Activated naive CD8-positive, alpha-beta T cell treated with anti-CD3 and anti-CD28 coated beads, Interleukin-2, amount 50 U/mL, for 24 hours (primary cell): ENCODE measurements at regions not wholly inside any gene's neighbourhood (a gene's known extent, or its start where the extent isn't known, plus 50 kb on each side); places are given as distances from the start of the nearest gene placed in this dataset.
A peak's percentile ranks its signal among the peaks of the same experiment; 100 is the strongest.

ENCODE experiments used
- ATAC-seq: fragments of 150-1000 bp; cut with Tn5 transposase; one replicate; pipeline ENCODE4 v1.10.0; 2021
- DNase-seq: peaks from one replicate; pipeline ENCODE4 v3.0.0; 2021
- H3K27ac Mint-ChIP-seq: one replicate; pipeline ENCODE4 v1.8.0; 2021; ENCODE audit warnings: mild to moderate bottlenecking, mixed read lengths
- H3K27me3 Mint-ChIP-seq: one replicate; pipeline ENCODE4 v1.8.0; 2021; ENCODE audit warnings: mixed read lengths
- H3K36me3 Mint-ChIP-seq: one replicate; pipeline ENCODE4 v1.8.0; 2021; ENCODE audit warnings: low read depth, mixed read lengths
- H3K4me1 Mint-ChIP-seq: one replicate; pipeline ENCODE4 v1.8.0; 2021; ENCODE audit warnings: mixed read lengths
- H3K4me3 Mint-ChIP-seq: one replicate; pipeline ENCODE4 v1.8.0; 2021; ENCODE audit warnings: mild to moderate bottlenecking, moderate library complexity, mixed read lengths
- H3K9me3 Mint-ChIP-seq: one replicate; pipeline ENCODE4 v1.8.0; 2021; ENCODE audit warnings: mixed read lengths

GRCh38 chr16:52976539-52977167 lies 76.0 kb downstream of the CHD9NB start:
- H3K36me3 Mint-ChIP-seq, result no peaks in the 10 kb centered on the region
- no peak for ATAC-seq
- no peak overlapping the region for H3K27ac Mint-ChIP-seq
- H3K4me3 Mint-ChIP-seq, result no peak overlapping the region
- no peaks in the 10 kb centered on the region for H3K9me3 Mint-ChIP-seq
- H3K4me1 Mint-ChIP-seq, result no peaks in the 10 kb centered on the region
- DNase-seq, result no peak
- peaks cover 13% of the 10 kb centered on the region for H3K27me3 Mint-ChIP-seq

- Mint-ChIP-seq H3K4me1 (no peaks in the 10 kb centered on the region), H3K4me3 (no peak overlapping the region), H3K9me3 (no peaks in the 10 kb centered on the region), H3K27me3 (peaks cover 1% of the 10 kb centered on the region), H3K36me3 (no peaks in the 10 kb centered on the region), H3K27ac (no peak overlapping the region)
- ATAC-seq, result no peak
- no peak for DNase-seq
Measured at GRCh38 chr16:52967744-52968143, 85.0 kb downstream of the CHD9NB start.

DNA sequence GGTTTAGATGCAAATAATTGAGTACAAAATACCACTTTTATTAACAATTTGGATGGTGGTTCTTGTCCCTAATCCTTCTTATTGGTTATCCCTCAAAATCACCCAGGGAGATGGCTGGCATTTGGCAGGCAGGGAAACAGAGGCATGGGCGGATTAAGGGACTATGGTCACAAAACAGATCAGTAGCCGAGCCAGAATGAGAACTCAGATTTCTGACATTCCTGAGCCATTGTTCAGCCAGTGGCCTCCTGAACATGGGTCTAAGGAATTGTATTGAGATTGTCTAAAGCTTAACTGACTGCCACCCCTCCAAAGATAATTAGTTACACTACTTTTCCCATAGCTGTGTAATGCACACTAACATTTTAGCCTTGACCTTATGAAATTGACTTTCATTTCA lies 88.4 kb downstream of the CHD9NB start:
- no peak overlapping the region for H3K4me3 Mint-ChIP-seq
- no peaks in the 10 kb centered on the region for H3K36me3 Mint-ChIP-seq
- H3K9me3 Mint-ChIP-seq, result no peaks in the 10 kb centered on the region
- DNase-seq (no peak), ATAC-seq (no peak)
- peaks cover 3% of the 10 kb centered on the region for H3K27me3 Mint-ChIP-seq
- no peaks in the 10 kb centered on the region for H3K4me1 Mint-ChIP-seq
- no peak overlapping the region for H3K27ac Mint-ChIP-seq

DNA sequence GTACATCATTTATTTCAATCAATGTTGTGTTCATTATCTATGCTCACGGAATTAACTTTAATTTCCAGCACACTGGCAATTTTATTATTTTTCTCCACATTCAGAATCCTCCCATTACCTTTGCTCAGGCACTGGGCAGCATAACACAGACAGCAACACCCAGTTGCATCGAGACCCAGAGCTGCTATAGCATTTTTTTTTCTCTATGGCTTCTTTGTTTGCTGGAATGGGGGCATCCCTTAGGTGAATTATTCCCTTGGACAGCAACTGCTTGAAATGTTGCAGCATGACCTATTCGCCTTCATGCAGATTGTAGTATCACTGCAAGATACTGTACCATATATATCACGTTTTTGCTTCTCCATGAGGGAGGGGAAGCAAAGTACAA lies 88.8 kb downstream of the CHD9NB start:
- H3K36me3 Mint-ChIP-seq, result no peaks in the 10 kb centered on the region
- H3K27ac Mint-ChIP-seq, result no peak overlapping the region
- H3K9me3 Mint-ChIP-seq, result no peaks in the 10 kb centered on the region
- no peak for ATAC-seq
- H3K4me3 Mint-ChIP-seq, result no peak overlapping the region
- DNase-seq, result no peak
- no peaks in the 10 kb centered on the region for H3K4me1 Mint-ChIP-seq
- peaks cover 3% of the 10 kb centered on the region for H3K27me3 Mint-ChIP-seq

- H3K4me3 Mint-ChIP-seq, result no peak overlapping the region
- peaks cover 3% of the 10 kb centered on the region for H3K27me3 Mint-ChIP-seq
- H3K9me3 Mint-ChIP-seq, result no peaks in the 10 kb centered on the region
- no peaks in the 10 kb centered on the region for H3K36me3 Mint-ChIP-seq
- H3K27ac Mint-ChIP-seq, result no peak overlapping the region
- no peaks in the 10 kb centered on the region for H3K4me1 Mint-ChIP-seq
- ATAC-seq (no peak), DNase-seq (no peak)
Measured at GRCh38 chr16:52963212-52963854, 89.4 kb downstream of the CHD9NB start.

- no peaks in the 10 kb centered on the region for H3K36me3 Mint-ChIP-seq
- H3K4me3 Mint-ChIP-seq, result no peak overlapping the region
- no peaks in the 10 kb centered on the region for H3K4me1 Mint-ChIP-seq
- DNase-seq (no peak), ATAC-seq (no peak)
- no peaks in the 10 kb centered on the region for H3K9me3 Mint-ChIP-seq
- no peak overlapping the region for H3K27ac Mint-ChIP-seq
- peaks cover 4% of the 10 kb centered on the region for H3K27me3 Mint-ChIP-seq
Measured at GRCh38 chr16:52958951-52959350, 93.7 kb downstream of the CHD9NB start.

- no peak for ATAC-seq
- peaks cover 5% of the 10 kb centered on the region for H3K27me3 Mint-ChIP-seq
- no peak for DNase-seq
Measured at GRCh38 chr16:52957199-52957598, 95.5 kb downstream of the CHD9NB start.

DNA sequence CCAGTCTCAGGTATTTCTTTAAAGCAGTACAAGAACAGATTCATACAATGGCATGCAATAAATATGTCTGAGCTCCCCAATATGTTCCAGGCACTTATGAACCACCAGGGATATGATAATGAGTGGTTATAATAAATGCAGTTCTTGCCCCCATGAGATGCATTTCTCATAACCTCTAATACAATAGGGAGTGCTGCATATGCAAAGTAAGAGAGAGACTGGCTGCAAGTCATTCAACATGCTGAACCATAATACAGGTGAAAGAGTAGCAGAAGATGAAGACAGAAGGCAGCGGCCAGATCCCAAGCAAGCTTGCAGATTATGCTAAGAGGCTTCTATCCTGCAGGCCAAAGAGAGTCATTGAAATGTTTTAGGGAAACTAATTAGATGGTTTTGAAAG lies 96.7 kb downstream of the CHD9NB start:
- Mint-ChIP-seq H3K27me3 (peaks cover 6% of the 10 kb centered on the region), H3K4me3 (no peak overlapping the region), H3K27ac (no peak overlapping the region), H3K4me1 (no peaks in the 10 kb centered on the region), H3K9me3 (no peaks in the 10 kb centered on the region), H3K36me3 (no peaks in the 10 kb centered on the region)
- DNase-seq, result no peak
- no peak for ATAC-seq

More at GRCh38 chr16:52957199-52957598, 95.5 kb downstream of the CHD9NB start:
- no peak overlapping the region for H3K4me3 Mint-ChIP-seq
- H3K4me1 Mint-ChIP-seq, result no peaks in the 10 kb centered on the region
- no peak overlapping the region for H3K27ac Mint-ChIP-seq
- no peaks in the 10 kb centered on the region for H3K9me3 Mint-ChIP-seq
- no peaks in the 10 kb centered on the region for H3K36me3 Mint-ChIP-seq

GRCh38 chr16:52953215-52953614 lies 99.5 kb downstream of the CHD9NB start:
- H3K36me3 Mint-ChIP-seq, result no peaks in the 10 kb centered on the region
- no peaks in the 10 kb centered on the region for H3K4me1 Mint-ChIP-seq
- peaks cover 17% of the 10 kb centered on the region for H3K27me3 Mint-ChIP-seq
- H3K9me3 Mint-ChIP-seq, result peaks cover 7% of the 10 kb centered on the region
- no peak overlapping the region for H3K4me3 Mint-ChIP-seq
- no peak for DNase-seq
- ATAC-seq, result no peak
- no peak overlapping the region for H3K27ac Mint-ChIP-seq

DNA sequence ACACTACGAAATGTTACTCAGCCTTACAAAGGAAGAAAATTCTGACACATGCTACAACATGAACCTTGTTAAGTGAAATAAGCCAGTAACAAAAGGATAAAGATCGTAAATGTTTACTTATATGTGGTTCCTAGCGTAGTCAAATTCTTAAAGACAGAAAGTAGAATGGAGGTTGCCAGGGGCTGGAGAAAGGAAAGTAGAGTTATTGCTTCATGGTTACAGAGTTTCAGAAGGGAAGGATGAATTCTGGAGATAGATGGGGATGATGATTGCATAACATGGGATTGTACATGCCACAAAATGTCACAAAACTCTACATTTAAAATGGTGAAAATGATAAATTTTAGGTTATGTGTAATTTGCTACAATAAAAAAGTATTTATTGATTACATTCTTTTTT lies 103.8 kb downstream of the CHD9NB start:
- peaks cover 8% of the 10 kb centered on the region for H3K9me3 Mint-ChIP-seq
- H3K27ac Mint-ChIP-seq, result no peak overlapping the region
- ATAC-seq (no peak), DNase-seq (no peak)
- H3K36me3 Mint-ChIP-seq, result no peaks in the 10 kb centered on the region
- H3K27me3 Mint-ChIP-seq, result peaks cover 15% of the 10 kb centered on the region
- H3K4me1 Mint-ChIP-seq, result no peaks in the 10 kb centered on the region
- H3K4me3 Mint-ChIP-seq, result no peak overlapping the region

DNA sequence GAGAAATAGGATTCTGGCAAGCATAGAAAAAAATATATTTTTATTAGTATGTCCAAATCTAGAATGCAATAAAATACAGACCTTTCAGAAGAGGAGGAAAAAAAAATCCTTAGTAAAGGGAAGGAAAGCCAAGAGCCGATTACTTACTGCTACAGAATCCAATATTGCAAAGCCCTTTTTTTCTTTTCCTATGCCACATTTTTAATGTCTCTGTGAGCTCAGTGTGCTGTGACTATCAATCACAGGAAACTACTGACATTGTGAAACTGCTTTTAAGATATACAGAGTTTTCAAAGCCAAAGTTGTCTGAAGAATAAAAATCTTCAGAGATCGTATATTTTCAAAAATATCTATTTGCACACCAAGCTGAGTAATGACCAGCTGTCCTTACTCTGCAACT lies 120.4 kb downstream of the CHD9NB start:
- DNase-seq, result no peak
- Mint-ChIP-seq H3K4me3 (no peak overlapping the region), H3K4me1 (no peaks in the 10 kb centered on the region), H3K36me3 (no peaks in the 10 kb centered on the region), H3K9me3 (peaks cover 8% of the 10 kb centered on the region), H3K27ac (no peak overlapping the region), H3K27me3 (peaks cover 7% of the 10 kb centered on the region)
- ATAC-seq, result no peak

- Mint-ChIP-seq H3K36me3 (no peaks in the 10 kb centered on the region), H3K27ac (no peak overlapping the region), H3K9me3 (peaks cover 8% of the 10 kb centered on the region), H3K27me3 (no peaks in the 10 kb centered on the region), H3K4me1 (peaks cover 2% of the 10 kb centered on the region), H3K4me3 (no peak overlapping the region)
- DNase-seq, result no peak
- no peak for ATAC-seq
Measured at GRCh38 chr16:52929478-52930400, 123.0 kb downstream of the CHD9NB start.

DNA sequence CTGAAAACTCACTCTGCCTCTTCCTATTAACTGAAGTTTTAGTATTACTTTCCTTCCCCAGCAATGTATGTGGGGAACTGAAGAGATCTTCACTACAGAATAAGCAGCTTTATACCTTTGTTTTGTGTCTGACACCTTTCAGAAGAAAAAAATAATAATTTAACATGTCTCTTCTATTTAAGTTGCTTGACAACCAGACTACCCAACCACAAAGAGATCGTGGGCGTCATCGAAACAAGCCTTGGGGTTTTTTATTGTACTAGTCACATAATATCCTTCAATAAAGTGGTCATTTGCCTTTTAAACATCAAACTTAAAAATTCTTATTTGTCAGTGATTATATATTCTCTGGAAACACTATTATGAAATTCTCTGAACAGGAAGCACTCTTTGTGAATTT lies 123.7 kb downstream of the CHD9NB start:
- Mint-ChIP-seq H3K4me1 (peaks cover 2% of the 10 kb centered on the region), H3K27me3 (peaks cover 4% of the 10 kb centered on the region), H3K27ac (no peak overlapping the region), H3K4me3 (no peak overlapping the region), H3K36me3 (no peaks in the 10 kb centered on the region), H3K9me3 (peaks cover 8% of the 10 kb centered on the region)
- ATAC-seq (no peak), DNase-seq (no peak)

- H3K27ac Mint-ChIP-seq, result no peak overlapping the region
- peaks cover 14% of the 10 kb centered on the region for H3K27me3 Mint-ChIP-seq
- ATAC-seq, result peak; percentile 71
- H3K36me3 Mint-ChIP-seq, result no peaks in the 10 kb centered on the region
- H3K9me3 Mint-ChIP-seq, result peaks cover 7% of the 10 kb centered on the region
- H3K4me1 Mint-ChIP-seq, result peaks cover 2% of the 10 kb centered on the region
- no peak overlapping the region for H3K4me3 Mint-ChIP-seq
- no peak for DNase-seq
Measured at GRCh38 chr16:52925143-52925542, 127.6 kb downstream of the CHD9NB start.

GRCh38 chr16:52924162-52924561 lies 128.5 kb downstream of the CHD9NB start:
- H3K4me3 Mint-ChIP-seq, result no peak overlapping the region
- H3K27ac Mint-ChIP-seq, result no peak overlapping the region
- DNase-seq, result no peak
- H3K27me3 Mint-ChIP-seq, result peaks cover 14% of the 10 kb centered on the region
- H3K36me3 Mint-ChIP-seq, result no peaks in the 10 kb centered on the region
- ATAC-seq, result no peak
- H3K9me3 Mint-ChIP-seq, result peaks cover 7% of the 10 kb centered on the region
- H3K4me1 Mint-ChIP-seq, result peaks cover 2% of the 10 kb centered on the region
